HepG2 (cell line): ENCODE measurements at regions not wholly inside any gene's neighbourhood (a gene's known extent, or its start where the extent isn't known, plus 50 kb on each side); places are given as distances from the start of the nearest gene placed in this dataset.

ENCODE experiments used
- ATAC-seq: fragments of 200-7000 bp; cut with Tn5 transposase; 3 replicates; pipeline ENCODE4 v1.9.1; 2020; ENCODE audit warnings: mild to moderate bottlenecking, moderate library complexity
- BruUV-seq: library from RNA; stranded (reverse); fragments of 400-500 nt; replicated peaks from 2 replicates; lab custom pipeline; 2021; lab: Mats Ljungman, UMichigan
- CTCF ChIA-PET: fragments of 300-600 bp; formaldehyde crosslinking; extraction: SDS; loops from one replicate; lab custom pipeline; 2021; ENCODE audit warnings: low total read pairs, inconsistent platforms, low intra/inter-chr PET ratio; lab: Yijun Ruan, JAX
- POLR2A ChIA-PET: fragments of 350-600 bp; sonication (Branson Sonifier 250); formaldehyde crosslinking; loops from one replicate; lab custom pipeline; 2020; ENCODE audit warnings: antibody characterized with exemption, inconsistent platforms; lab: Yijun Ruan, JAX
- DNase-seq: peaks from one replicate; pipeline ENCODE4 v3.0.0-alpha.2; 2015; ENCODE audit warnings: low spot score
- FAIRE-seq: peaks from 3 replicates; lab custom pipeline; 2011; peaks lifted over from hg19 to GRCh38; lab: Jason Lieb, UNC
- H2AFZ ChIP-seq: one replicate; pipeline ENCODE4 v1.6.1; 2011; ENCODE audit warnings: low read length, inconsistent platforms
- H3K27ac ChIP-seq: fragments of 300-600 bp; 3 replicates; pipeline ENCODE4 v1.8.0; 2011; ENCODE audit warnings: mixed run types, mild to moderate bottlenecking, mixed read lengths, low read length, inconsistent platforms; ENCODE audit not compliant: insufficient read depth; ENCODE audit errors: extremely low read length
- H3K27me3 ChIP-seq, 2 experiments: fragments of 200-600 bp in 1 of 2; 2 replicates in 1 of 2; 3 replicates in 1 of 2; pipeline versions ENCODE4 v1.6.0 to v1.8.0; 2011; ENCODE audit warnings: low read length in 2 of 2, mild to moderate bottlenecking in 2 of 2, moderate library complexity in 2 of 2, inconsistent platforms in 1 of 2; ENCODE audit not compliant: insufficient read depth in 2 of 2, control insufficient read depth in 1 of 2
- H3K36me3 ChIP-seq, 2 experiments: fragments of 200-600 bp in 1 of 2; replicated peaks in 1 of 2; 2 replicates in 1 of 2; 3 replicates in 1 of 2; pipeline versions ENCODE4 v1.5.1 to v1.8.0; 2011; ENCODE audit warnings: low read length in 2 of 2, inconsistent platforms in 1 of 2; ENCODE audit not compliant: insufficient read depth in 2 of 2, control insufficient read depth in 1 of 2
- H3K4me1 ChIP-seq: 2 replicates; pipeline ENCODE4 v1.5.1; 2012; ENCODE audit warnings: low read length, inconsistent platforms; ENCODE audit not compliant: insufficient read depth
- H3K4me2 ChIP-seq: 2 replicates; pipeline ENCODE4 v1.6.0; 2011; ENCODE audit warnings: low read depth, low read length, inconsistent platforms
- H3K4me3 ChIP-seq, 3 experiments: fragments of 200-600 bp in 1 of 3; sonication (generic), shearing (Covaris generic) in 1 of 3; replicated peaks in 1 of 3; 2 replicates each; pipeline ENCODE4 v1.5.1; 2011 to 2016; ENCODE audit warnings: low read length in 3 of 3, inconsistent platforms in 2 of 3, low read depth in 2 of 3, mild to moderate bottlenecking in 2 of 3, control low read depth in 1 of 3, mixed read lengths in 1 of 3; ENCODE audit not compliant: insufficient read depth in 1 of 3
- H3K79me2 ChIP-seq: one replicate; pipeline ENCODE4 v1.6.1; 2011; ENCODE audit warnings: low read length, inconsistent platforms; ENCODE audit not compliant: insufficient read depth
- H3K9ac ChIP-seq: 2 replicates; pipeline ENCODE4 v1.6.0; 2011; ENCODE audit warnings: mild to moderate bottlenecking, low read depth, low read length, inconsistent platforms; ENCODE audit not compliant: insufficient read depth
- H3K9me3 ChIP-seq: 2 replicates; pipeline ENCODE4 v1.5.1; 2012; ENCODE audit warnings: mild to moderate bottlenecking, low read length
- H4K20me1 ChIP-seq: 2 replicates; pipeline ENCODE4 v1.6.0; 2011; ENCODE audit warnings: inconsistent platforms, mild to moderate bottlenecking, low read length, moderate library complexity; ENCODE audit not compliant: insufficient read depth
- HNF4A ChIP-seq: sonication (generic); formaldehyde crosslinking; IDR thresholded peaks from 2 replicates; pipeline ENCODE4 v1.4.0; 2020; ENCODE audit warnings: missing genetic modification reagents
- KAT7 ChIP-seq: IDR thresholded peaks from 2 replicates; pipeline ENCODE4 v1.6.1; 2018; ENCODE audit warnings: borderline replicate concordance, missing compliant biosample characterization
- KDM5B ChIP-seq: sonication (generic); formaldehyde crosslinking; IDR thresholded peaks from 2 replicates; pipeline ENCODE4 v1.4.0; 2020; ENCODE audit warnings: missing genetic modification reagents, mild to moderate bottlenecking, borderline replicate concordance
- RNF2 ChIP-seq: fragments of 450-650 bp; conservative IDR thresholded peaks from 2 replicates; pipeline ENCODE4 v1.6.1; 2016; ENCODE audit warnings: low read depth
- SP5 ChIP-seq: IDR thresholded peaks from 2 replicates; pipeline ENCODE4 v1.6.1; 2016; ENCODE audit warnings: low read depth, borderline replicate concordance
- ZBTB20 ChIP-seq: sonication (generic); formaldehyde crosslinking; IDR thresholded peaks from 2 replicates; pipeline ENCODE4 v1.8.1; 2023; ENCODE audit warnings: missing genetic modification reagents, low read depth, mild to moderate bottlenecking, borderline replicate concordance
- ZFP90 ChIP-seq: sonication (generic); formaldehyde crosslinking; IDR thresholded peaks from 2 replicates; pipeline ENCODE4 v1.8.0; 2022; ENCODE audit warnings: missing genetic modification reagents, mild to moderate bottlenecking, inconsistent platforms, borderline replicate concordance
- ZNF33A ChIP-seq: sonication (generic); formaldehyde crosslinking; IDR thresholded peaks from 2 replicates; pipeline ENCODE4 v1.5.1; 2020; ENCODE audit warnings: missing genetic modification reagents, mild to moderate bottlenecking, moderate library complexity, borderline replicate concordance
- ZNF563 ChIP-seq: sonication (generic); formaldehyde crosslinking; IDR thresholded peaks from 2 replicates; pipeline ENCODE4 v1.8.0; 2022; ENCODE audit warnings: mild to moderate bottlenecking, moderate library complexity, missing genetic modification reagents
- ZNF703 ChIP-seq: sonication (generic); formaldehyde crosslinking; IDR thresholded peaks from 2 replicates; pipeline ENCODE4 v1.5.1; 2020; ENCODE audit warnings: missing genetic modification reagents, mild to moderate bottlenecking, moderate library complexity, borderline replicate concordance
- ZNF709 ChIP-seq: sonication (generic); formaldehyde crosslinking; IDR thresholded peaks from 2 replicates; pipeline ENCODE4 v1.5.0; 2020; ENCODE audit warnings: mild to moderate bottlenecking, missing genetic modification reagents
- ZNF775 ChIP-seq: sonication (generic); formaldehyde crosslinking; IDR thresholded peaks from 2 replicates; pipeline ENCODE4 v1.4.0; 2020; ENCODE audit warnings: missing genetic modification reagents, mild to moderate bottlenecking, moderate library complexity, borderline replicate concordance
- WGBS: methylation state at CpG from one replicate; pipeline ENCODE4 v1.1.6; 2017; ENCODE audit warnings: low lambda C conversion rate; 5-methylcytosine and 5-hydroxymethylcytosine counted together
- in situ Hi-C: cut with HindIII; loops from 2 replicates; pipeline ENCODE4 v1.10.0; 2017; ENCODE audit warnings: low pct_unique_long_range_greater_than_20kb; ENCODE audit not compliant: extremely low pct_ligation_motif_present
- intact Hi-C: fragments of 100-400 bp; cut with micrococcal nuclease; formaldehyde crosslinking; loops from one replicate; pipeline ENCODE4 v1.10.0; 2022; ENCODE audit not compliant: unreplicated experiment

- ChIA-PET POLR2A (no interaction called here), CTCF (no interaction called here)
- TF ChIP-seq ZNF775 (no peak), ZNF33A (no peak), RNF2 (no peak), SP5 (CRISPR knock-in tag) (no peak), ZNF709 (CRISPR knock-in tag) (no peak), ZFP90 (CRISPR knock-in tag) (no peak), KAT7 (no peak), ZBTB20 (CRISPR knock-in tag) (no peak), ZNF563 (CRISPR knock-in tag) (no peak), KDM5B (no peak), HNF4A (CRISPR knock-in tag) (no peak), ZNF703 (CRISPR knock-in tag) (no peak)
- no peak overlapping the region for H2AFZ ChIP-seq
- H3K4me3 ChIP-seq: no peak overlapping the region
- no peaks in the 10 kb centered on the region for H4K20me1 ChIP-seq
- no peaks in the 10 kb centered on the region for H3K27me3 ChIP-seq
- WGBS: 0% methylated on average over 1 of the region's 1 CpG
- H3K27ac ChIP-seq: no peak overlapping the region
- in situ Hi-C loops: no loop called here
- no peak for ATAC-seq
- FAIRE-seq: no peak
- no peaks in the 10 kb centered on the region for H3K79me2 ChIP-seq
- H3K4me1 ChIP-seq: no peaks in the 10 kb centered on the region
- no peaks in the 10 kb centered on the region for H3K9me3 ChIP-seq
- H3K36me3 ChIP-seq: no peaks in the 10 kb centered on the region
- no peak for DNase-seq
- intact Hi-C loops: no loop called here
- no peak overlapping the region for H3K9ac ChIP-seq
- H3K4me2 ChIP-seq: no peak overlapping the region
- BruUV-seq: no TSS peak
These were observed 126.4 kb downstream of the ATP23 start for GRCh38 chr12:58067610-58068387.
